HepG2 (cell line): ENCODE measurements at regions not wholly inside any gene's neighbourhood (a gene's known extent, or its start where the extent isn't known, plus 50 kb on each side); places are given as distances from the start of the nearest gene placed in this dataset.
A peak's percentile ranks its signal among the peaks of the same experiment; 100 is the strongest.

Source experiments
- ARID2 ChIP-seq: sonication (generic); formaldehyde crosslinking; IDR thresholded peaks from 2 replicates; pipeline ENCODE4 v1.8.1; 2022; ENCODE audit warnings: mild to moderate bottlenecking, missing genetic modification reagents, borderline replicate concordance
- ELF1 ChIP-seq: sonication (generic); formaldehyde crosslinking; IDR thresholded peaks from 2 replicates; pipeline ENCODE4 v1.4.0; 2020; ENCODE audit warnings: missing genetic modification reagents
- FIP1L1 ChIP-seq: fragments of 200-400 bp; formaldehyde crosslinking; IDR thresholded peaks from 2 replicates; pipeline ENCODE4 v1.6.1; 2018; ENCODE audit warnings: low read depth, mild to moderate bottlenecking, low read length, moderate library complexity, borderline replicate concordance; ENCODE audit not compliant: insufficient read depth
- FOSL2 ChIP-seq: sonication (generic); formaldehyde crosslinking; IDR thresholded peaks from 2 replicates; pipeline ENCODE4 v1.4.0; 2020; ENCODE audit warnings: missing genetic modification reagents
- FOXJ3 ChIP-seq: sonication (generic); formaldehyde crosslinking; IDR thresholded peaks from 2 replicates; pipeline ENCODE4 v1.4.0; 2020; ENCODE audit warnings: missing genetic modification reagents, mild to moderate bottlenecking, borderline replicate concordance
- HNF4A ChIP-seq: sonication (generic); formaldehyde crosslinking; IDR thresholded peaks from 2 replicates; pipeline ENCODE4 v1.4.0; 2020; ENCODE audit warnings: missing genetic modification reagents
- NFKBIZ ChIP-seq: IDR thresholded peaks from 2 replicates; pipeline ENCODE4 v1.6.1; 2018; ENCODE audit warnings: missing genetic modification reagents, missing compliant biosample characterization
- PHF21A ChIP-seq: sonication (generic); formaldehyde crosslinking; IDR thresholded peaks from 2 replicates; pipeline ENCODE4 v1.5.0; 2020; ENCODE audit warnings: mild to moderate bottlenecking, missing genetic modification reagents
- TEAD3 ChIP-seq: optimal IDR thresholded peaks from 2 replicates; pipeline ENCODE3; 2016; ENCODE audit warnings: borderline replicate concordance
- ZMYM3 ChIP-seq: sonication (generic); formaldehyde crosslinking; IDR thresholded peaks from 2 replicates; pipeline ENCODE4 v1.5.1; 2020; ENCODE audit warnings: mild to moderate bottlenecking, missing genetic modification reagents
- ZNF207 ChIP-seq: fragments of 450-650 bp; IDR thresholded peaks from 2 replicates; pipeline ENCODE4 v1.6.1; 2016; ENCODE audit warnings: antibody characterized with exemption, borderline replicate concordance
- ZNF274 ChIP-seq: sonication (generic); formaldehyde crosslinking; IDR thresholded peaks from 2 replicates; pipeline ENCODE4 v1.5.1; 2020; ENCODE audit warnings: mild to moderate bottlenecking, missing genetic modification reagents
- ZNF326 ChIP-seq: sonication (generic); formaldehyde crosslinking; IDR thresholded peaks from 2 replicates; pipeline ENCODE4 v1.4.0; 2020; ENCODE audit warnings: missing genetic modification reagents, borderline replicate concordance
- ZNF331 ChIP-seq: sonication (generic); formaldehyde crosslinking; IDR thresholded peaks from 2 replicates; pipeline ENCODE4 v1.4.0; 2020; ENCODE audit warnings: missing genetic modification reagents
- ZNF44 ChIP-seq: sonication (generic); formaldehyde crosslinking; IDR thresholded peaks from 2 replicates; pipeline ENCODE4 v1.5.1; 2020; ENCODE audit warnings: mild to moderate bottlenecking, missing genetic modification reagents
- TF ChIP-seq, protein P1 (sequence below): sonication (generic); formaldehyde crosslinking; IDR thresholded peaks from 2 replicates; pipeline ENCODE4 v1.4.0; 2020; ENCODE audit warnings: missing genetic modification reagents, borderline replicate concordance
- TF ChIP-seq, protein P2 (sequence below): sonication (generic); formaldehyde crosslinking; IDR thresholded peaks from 2 replicates; pipeline ENCODE4 v1.4.0; 2020; ENCODE audit warnings: missing genetic modification reagents
- TF ChIP-seq, protein P3 (sequence below): sonication (generic); formaldehyde crosslinking; IDR thresholded peaks from 2 replicates; pipeline ENCODE4 v1.9.0; 2021; ENCODE audit warnings: mild to moderate bottlenecking, missing genetic modification reagents

DNA sequence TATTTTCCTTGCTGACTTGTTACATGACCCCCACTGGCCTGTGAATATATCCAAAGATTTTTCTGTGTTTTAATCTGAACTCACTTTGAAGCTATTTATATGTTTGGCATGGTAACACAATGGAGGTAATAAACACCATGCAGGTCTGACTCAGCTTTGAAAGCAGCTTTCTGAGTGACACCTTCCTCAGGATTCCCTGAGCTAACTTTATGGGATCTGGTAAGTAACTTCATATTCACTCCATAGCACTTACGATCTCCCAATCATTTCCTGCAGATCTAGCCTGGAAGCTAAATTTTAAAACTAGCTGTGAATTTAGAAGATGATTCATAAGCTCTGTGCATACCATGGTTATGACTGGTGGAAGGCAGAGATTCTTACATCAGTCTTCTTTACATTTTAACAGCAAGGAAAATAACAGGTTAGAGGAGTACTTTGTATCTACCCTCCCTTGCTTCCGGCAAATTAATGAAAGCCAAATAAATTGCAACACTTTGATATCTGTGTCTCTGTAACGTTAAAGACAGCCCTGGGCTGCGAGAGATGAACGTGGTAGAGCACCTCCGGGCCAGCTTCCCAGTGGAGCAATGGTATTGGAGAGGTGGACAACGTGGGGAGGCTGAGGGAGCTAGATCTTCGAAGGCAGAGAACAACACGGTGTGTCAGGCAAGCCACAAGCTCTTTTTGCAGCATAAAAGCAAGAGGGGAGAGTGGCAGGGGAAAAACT, 170.2 kb upstream of the KLF14 start (continued):
- peak; percentile 41; the same call in 1 of the 2 replicates for TF ChIP-seq ELF1 (CRISPR knock-in tag)
- TF ChIP-seq, protein P1, sequence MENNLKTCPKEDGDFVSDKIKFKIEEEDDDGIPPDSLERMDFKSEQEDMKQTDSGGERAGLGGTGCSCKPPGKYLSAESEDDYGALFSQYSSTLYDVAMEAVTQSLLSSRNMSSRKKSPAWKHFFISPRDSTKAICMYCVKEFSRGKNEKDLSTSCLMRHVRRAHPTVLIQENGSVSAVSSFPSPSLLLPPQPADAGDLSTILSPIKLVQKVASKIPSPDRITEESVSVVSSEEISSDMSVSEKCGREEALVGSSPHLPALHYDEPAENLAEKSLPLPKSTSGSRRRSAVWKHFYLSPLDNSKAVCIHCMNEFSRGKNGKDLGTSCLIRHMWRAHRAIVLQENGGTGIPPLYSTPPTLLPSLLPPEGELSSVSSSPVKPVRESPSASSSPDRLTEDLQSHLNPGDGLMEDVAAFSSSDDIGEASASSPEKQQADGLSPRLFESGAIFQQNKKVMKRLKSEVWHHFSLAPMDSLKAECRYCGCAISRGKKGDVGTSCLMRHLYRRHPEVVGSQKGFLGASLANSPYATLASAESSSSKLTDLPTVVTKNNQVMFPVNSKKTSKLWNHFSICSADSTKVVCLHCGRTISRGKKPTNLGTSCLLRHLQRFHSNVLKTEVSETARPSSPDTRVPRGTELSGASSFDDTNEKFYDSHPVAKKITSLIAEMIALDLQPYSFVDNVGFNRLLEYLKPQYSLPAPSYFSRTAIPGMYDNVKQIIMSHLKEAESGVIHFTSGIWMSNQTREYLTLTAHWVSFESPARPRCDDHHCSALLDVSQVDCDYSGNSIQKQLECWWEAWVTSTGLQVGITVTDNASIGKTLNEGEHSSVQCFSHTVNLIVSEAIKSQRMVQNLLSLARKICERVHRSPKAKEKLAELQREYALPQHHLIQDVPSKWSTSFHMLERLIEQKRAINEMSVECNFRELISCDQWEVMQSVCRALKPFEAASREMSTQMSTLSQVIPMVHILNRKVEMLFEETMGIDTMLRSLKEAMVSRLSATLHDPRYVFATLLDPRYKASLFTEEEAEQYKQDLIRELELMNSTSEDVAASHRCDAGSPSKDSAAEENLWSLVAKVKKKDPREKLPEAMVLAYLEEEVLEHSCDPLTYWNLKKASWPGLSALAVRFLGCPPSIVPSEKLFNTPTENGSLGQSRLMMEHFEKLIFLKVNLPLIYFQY (CRISPR knock-in tag): no peak
- TF ChIP-seq ZMYM3: no peak
- no peak for TF ChIP-seq ZNF274
- no peak for TF ChIP-seq ZNF44 (CRISPR knock-in tag)
- TF ChIP-seq ZNF331: no peak; the same call in 1 of the 2 replicates
- TF ChIP-seq, protein P2, sequence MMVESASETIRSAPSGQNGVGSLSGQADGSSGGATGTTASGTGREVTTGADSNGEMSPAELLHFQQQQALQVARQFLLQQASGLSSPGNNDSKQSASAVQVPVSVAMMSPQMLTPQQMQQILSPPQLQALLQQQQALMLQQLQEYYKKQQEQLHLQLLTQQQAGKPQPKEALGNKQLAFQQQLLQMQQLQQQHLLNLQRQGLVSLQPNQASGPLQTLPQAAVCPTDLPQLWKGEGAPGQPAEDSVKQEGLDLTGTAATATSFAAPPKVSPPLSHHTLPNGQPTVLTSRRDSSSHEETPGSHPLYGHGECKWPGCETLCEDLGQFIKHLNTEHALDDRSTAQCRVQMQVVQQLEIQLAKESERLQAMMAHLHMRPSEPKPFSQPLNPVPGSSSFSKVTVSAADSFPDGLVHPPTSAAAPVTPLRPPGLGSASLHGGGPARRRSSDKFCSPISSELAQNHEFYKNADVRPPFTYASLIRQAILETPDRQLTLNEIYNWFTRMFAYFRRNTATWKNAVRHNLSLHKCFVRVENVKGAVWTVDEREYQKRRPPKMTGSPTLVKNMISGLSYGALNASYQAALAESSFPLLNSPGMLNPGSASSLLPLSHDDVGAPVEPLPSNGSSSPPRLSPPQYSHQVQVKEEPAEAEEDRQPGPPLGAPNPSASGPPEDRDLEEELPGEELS (CRISPR knock-in tag): peak; percentile 77
- TF ChIP-seq PHF21A: peak; percentile 77
- 0 out of 2 replicates have a peak, but pooled peaks have one; percentile 43 for TF ChIP-seq NFKBIZ
- no peak for TF ChIP-seq ARID2 (CRISPR knock-in tag)
- TF ChIP-seq ZNF326 (CRISPR knock-in tag): no peak
- peak; percentile 52; the same call in 1 of the 2 replicates for TF ChIP-seq FOXJ3
- no peak for TF ChIP-seq ZNF207
- no peak for TF ChIP-seq FIP1L1
- peak; percentile 88 for TF ChIP-seq TEAD3 (CRISPR knock-in tag)
- TF ChIP-seq FOSL2: peak; percentile 91
- TF ChIP-seq, protein P3, sequence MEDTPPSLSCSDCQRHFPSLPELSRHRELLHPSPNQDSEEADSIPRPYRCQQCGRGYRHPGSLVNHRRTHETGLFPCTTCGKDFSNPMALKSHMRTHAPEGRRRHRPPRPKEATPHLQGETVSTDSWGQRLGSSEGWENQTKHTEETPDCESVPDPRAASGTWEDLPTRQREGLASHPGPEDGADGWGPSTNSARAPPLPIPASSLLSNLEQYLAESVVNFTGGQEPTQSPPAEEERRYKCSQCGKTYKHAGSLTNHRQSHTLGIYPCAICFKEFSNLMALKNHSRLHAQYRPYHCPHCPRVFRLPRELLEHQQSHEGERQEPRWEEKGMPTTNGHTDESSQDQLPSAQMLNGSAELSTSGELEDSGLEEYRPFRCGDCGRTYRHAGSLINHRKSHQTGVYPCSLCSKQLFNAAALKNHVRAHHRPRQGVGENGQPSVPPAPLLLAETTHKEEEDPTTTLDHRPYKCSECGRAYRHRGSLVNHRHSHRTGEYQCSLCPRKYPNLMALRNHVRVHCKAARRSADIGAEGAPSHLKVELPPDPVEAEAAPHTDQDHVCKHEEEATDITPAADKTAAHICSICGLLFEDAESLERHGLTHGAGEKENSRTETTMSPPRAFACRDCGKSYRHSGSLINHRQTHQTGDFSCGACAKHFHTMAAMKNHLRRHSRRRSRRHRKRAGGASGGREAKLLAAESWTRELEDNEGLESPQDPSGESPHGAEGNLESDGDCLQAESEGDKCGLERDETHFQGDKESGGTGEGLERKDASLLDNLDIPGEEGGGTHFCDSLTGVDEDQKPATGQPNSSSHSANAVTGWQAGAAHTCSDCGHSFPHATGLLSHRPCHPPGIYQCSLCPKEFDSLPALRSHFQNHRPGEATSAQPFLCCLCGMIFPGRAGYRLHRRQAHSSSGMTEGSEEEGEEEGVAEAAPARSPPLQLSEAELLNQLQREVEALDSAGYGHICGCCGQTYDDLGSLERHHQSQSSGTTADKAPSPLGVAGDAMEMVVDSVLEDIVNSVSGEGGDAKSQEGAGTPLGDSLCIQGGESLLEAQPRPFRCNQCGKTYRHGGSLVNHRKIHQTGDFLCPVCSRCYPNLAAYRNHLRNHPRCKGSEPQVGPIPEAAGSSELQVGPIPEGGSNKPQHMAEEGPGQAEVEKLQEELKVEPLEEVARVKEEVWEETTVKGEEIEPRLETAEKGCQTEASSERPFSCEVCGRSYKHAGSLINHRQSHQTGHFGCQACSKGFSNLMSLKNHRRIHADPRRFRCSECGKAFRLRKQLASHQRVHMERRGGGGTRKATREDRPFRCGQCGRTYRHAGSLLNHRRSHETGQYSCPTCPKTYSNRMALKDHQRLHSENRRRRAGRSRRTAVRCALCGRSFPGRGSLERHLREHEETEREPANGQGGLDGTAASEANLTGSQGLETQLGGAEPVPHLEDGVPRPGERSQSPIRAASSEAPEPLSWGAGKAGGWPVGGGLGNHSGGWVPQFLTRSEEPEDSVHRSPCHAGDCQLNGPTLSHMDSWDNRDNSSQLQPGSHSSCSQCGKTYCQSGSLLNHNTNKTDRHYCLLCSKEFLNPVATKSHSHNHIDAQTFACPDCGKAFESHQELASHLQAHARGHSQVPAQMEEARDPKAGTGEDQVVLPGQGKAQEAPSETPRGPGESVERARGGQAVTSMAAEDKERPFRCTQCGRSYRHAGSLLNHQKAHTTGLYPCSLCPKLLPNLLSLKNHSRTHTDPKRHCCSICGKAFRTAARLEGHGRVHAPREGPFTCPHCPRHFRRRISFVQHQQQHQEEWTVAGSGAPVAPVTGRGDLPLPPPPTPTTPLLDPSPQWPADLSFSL (CRISPR knock-in tag): 0 out of 2 replicates have a peak, but pooled peaks have one; percentile 41
- peak; percentile 56; the same call in 1 of the 2 replicates for TF ChIP-seq HNF4A (CRISPR knock-in tag)
